PC-3 (cell line): ENCODE measurements at regions not wholly inside any gene's neighbourhood (a gene's known extent, or its start where the extent isn't known, plus 50 kb on each side); places are given as distances from the start of the nearest gene placed in this dataset.

Experiments used
- CTCF ChIP-seq: fragments of 300-600 bp; sonication (generic); conservative IDR thresholded peaks from 2 replicates; pipeline ENCODE4 v1.5.1; 2017; ENCODE audit warnings: antibody characterized with exemption, low read depth, mild to moderate bottlenecking, low read length
- EZH2 ChIP-seq: fragments of 300-600 bp; sonication (generic); IDR thresholded peaks from one replicate; pipeline ENCODE4 v1.6.1; 2017; ENCODE audit warnings: antibody characterized with exemption, mild to moderate bottlenecking, low read length; ENCODE audit not compliant: unreplicated experiment

- TF ChIP-seq EZH2 (no peak), CTCF (no peak)
Measured at GRCh38 chr4:27763830-27764525, 903.3 kb downstream of the STIM2 start.
